ENCODE measurements at regions not wholly inside any gene's neighbourhood (a gene's known extent, or its start where the extent isn't known, plus 50 kb on each side); places are given as distances from the start of the nearest gene placed in this dataset.

GRCh38 chr17:13283606-13284005 is 265.8 kb upstream of the ELAC2 start:
- TF ChIP-seq, protein P1, sequence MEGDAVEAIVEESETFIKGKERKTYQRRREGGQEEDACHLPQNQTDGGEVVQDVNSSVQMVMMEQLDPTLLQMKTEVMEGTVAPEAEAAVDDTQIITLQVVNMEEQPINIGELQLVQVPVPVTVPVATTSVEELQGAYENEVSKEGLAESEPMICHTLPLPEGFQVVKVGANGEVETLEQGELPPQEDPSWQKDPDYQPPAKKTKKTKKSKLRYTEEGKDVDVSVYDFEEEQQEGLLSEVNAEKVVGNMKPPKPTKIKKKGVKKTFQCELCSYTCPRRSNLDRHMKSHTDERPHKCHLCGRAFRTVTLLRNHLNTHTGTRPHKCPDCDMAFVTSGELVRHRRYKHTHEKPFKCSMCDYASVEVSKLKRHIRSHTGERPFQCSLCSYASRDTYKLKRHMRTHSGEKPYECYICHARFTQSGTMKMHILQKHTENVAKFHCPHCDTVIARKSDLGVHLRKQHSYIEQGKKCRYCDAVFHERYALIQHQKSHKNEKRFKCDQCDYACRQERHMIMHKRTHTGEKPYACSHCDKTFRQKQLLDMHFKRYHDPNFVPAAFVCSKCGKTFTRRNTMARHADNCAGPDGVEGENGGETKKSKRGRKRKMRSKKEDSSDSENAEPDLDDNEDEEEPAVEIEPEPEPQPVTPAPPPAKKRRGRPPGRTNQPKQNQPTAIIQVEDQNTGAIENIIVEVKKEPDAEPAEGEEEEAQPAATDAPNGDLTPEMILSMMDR (IDR thresholded peaks at IDR 0.05): no peak
- no peak for TF ChIP-seq POLR2A (IDR thresholded peaks at IDR 0.05)

Data from prostate gland (tissue), 2 donors.